IMR-90 (cell line): ENCODE measurements at regions not wholly inside any gene's neighbourhood (a gene's known extent, or its start where the extent isn't known, plus 50 kb on each side); places are given as distances from the start of the nearest gene placed in this dataset.
A peak's percentile ranks its signal among the peaks of the same experiment; 100 is the strongest.

Experiments used
- ATAC-seq: fragments of 200-7000 bp; cut with Tn5 transposase; 2 replicates; pipeline ENCODE4 v1.9.1; 2020; ENCODE audit warnings: low read depth, mild to moderate bottlenecking, moderate library complexity
- BruUV-seq: library from RNA; stranded (reverse); fragments of 400-500 nt; replicated peaks from 2 replicates; lab custom pipeline; 2021; lab: Mats Ljungman, UMichigan
- CTCF ChIA-PET: fragments of 300-600 bp; formaldehyde crosslinking; extraction: SDS; loops from one replicate; lab custom pipeline; 2021; ENCODE audit warnings: antibody characterized with exemption; lab: Yijun Ruan, JAX
- POLR2A ChIA-PET: fragments of 300-600 bp; sonication (Branson Sonifier 250); formaldehyde crosslinking; loops from one replicate; lab custom pipeline; 2022; ENCODE audit warnings: antibody characterized with exemption; ENCODE audit not compliant: unreplicated experiment; lab: Charles Lee
- DNase-seq: peaks from one replicate; pipeline ENCODE4 v3.0.0; 2013
- H2AFZ ChIP-seq: replicated peaks from 2 replicates; pipeline ENCODE3; 2013; ENCODE audit warnings: low read length, mild to moderate bottlenecking; ENCODE audit not compliant: poor library complexity
- H2AK5ac ChIP-seq: 2 replicates; pipeline ENCODE4 v1.6.1; 2013; ENCODE audit warnings: low read depth, low read length, inconsistent platforms
- H2AK9ac ChIP-seq: replicated peaks from 2 replicates; pipeline ENCODE3; 2013; ENCODE audit warnings: mild to moderate bottlenecking, low read depth, low read length, moderate library complexity; ENCODE audit not compliant: poor library complexity
- H2BK120ac ChIP-seq: 2 replicates; pipeline ENCODE4 v1.6.1; 2013; ENCODE audit warnings: low read depth, low read length, inconsistent platforms
- H2BK15ac ChIP-seq: 3 replicates; pipeline ENCODE4 v1.6.1; 2013; ENCODE audit warnings: low read depth, low read length, inconsistent platforms
- H2BK20ac ChIP-seq: 2 replicates; pipeline ENCODE4 v1.6.1; 2013; ENCODE audit warnings: low read depth, mild to moderate bottlenecking, inconsistent platforms, low read length, moderate library complexity
- H2BK5ac ChIP-seq: 2 replicates; pipeline ENCODE4 v1.6.1; 2013; ENCODE audit warnings: mild to moderate bottlenecking, low read depth, low read length, inconsistent platforms; ENCODE audit not compliant: poor library complexity, severe bottlenecking
- H3K14ac ChIP-seq: replicated peaks from 2 replicates; pipeline ENCODE4 v1.6.1; 2013; ENCODE audit warnings: low read depth, low read length, inconsistent platforms
- H3K18ac ChIP-seq: 2 replicates; pipeline ENCODE4 v1.6.1; 2013; ENCODE audit warnings: low read depth, low read length, control low read depth
- H3K23ac ChIP-seq: 2 replicates; pipeline ENCODE4 v1.6.1; 2013; ENCODE audit warnings: low read depth, low read length, inconsistent platforms
- H3K27ac ChIP-seq: 2 replicates; pipeline ENCODE4 v1.5.1; 2013; ENCODE audit warnings: mild to moderate bottlenecking, control low read depth, low read length; ENCODE audit not compliant: insufficient read depth
- H3K27me3 ChIP-seq: 2 replicates; pipeline ENCODE4 v1.6.1; 2013; ENCODE audit warnings: low read length; ENCODE audit not compliant: control insufficient read depth, insufficient read depth
- H3K36me3 ChIP-seq: 2 replicates; pipeline ENCODE4 v1.6.1; 2013; ENCODE audit warnings: low read length, mixed read lengths; ENCODE audit not compliant: control insufficient read depth, insufficient read depth
- H3K4ac ChIP-seq: 2 replicates; pipeline ENCODE4 v1.6.1; 2013; ENCODE audit warnings: low read depth, low read length, inconsistent platforms
- H3K4me1 ChIP-seq: 2 replicates; pipeline ENCODE4 v1.6.1; 2013; ENCODE audit warnings: low read length, mixed read lengths; ENCODE audit not compliant: control insufficient read depth, insufficient read depth
- H3K4me2 ChIP-seq: 2 replicates; pipeline ENCODE4 v1.6.1; 2013; ENCODE audit warnings: low read depth, mild to moderate bottlenecking, control low read depth, low read length, moderate library complexity
- H3K4me3 ChIP-seq: 2 replicates; pipeline ENCODE4 v1.5.1; 2013; ENCODE audit warnings: low read depth, mild to moderate bottlenecking, control low read depth, low read length, moderate library complexity; ENCODE audit not compliant: insufficient read depth
- H3K56ac ChIP-seq: 2 replicates; pipeline ENCODE4 v1.6.1; 2013; ENCODE audit warnings: low read length, inconsistent platforms; ENCODE audit not compliant: insufficient read depth; ENCODE audit errors: extremely low read depth
- H3K79me1 ChIP-seq, 2 experiments: 2 replicates each; pipeline ENCODE4 v1.6.1; 2013; ENCODE audit warnings: low read length in 2 of 2, inconsistent platforms in 1 of 2, low read depth in 1 of 2
- H3K9ac ChIP-seq: 2 replicates; pipeline ENCODE4 v1.6.1; 2013; ENCODE audit warnings: low read depth, low read length, control low read depth
- H3K9me1 ChIP-seq: 2 replicates; pipeline ENCODE4 v1.6.1; 2013; ENCODE audit warnings: low read length, inconsistent platforms; ENCODE audit not compliant: insufficient read depth
- H3K9me3 ChIP-seq: 2 replicates; pipeline ENCODE4 v1.6.1; 2013; ENCODE audit warnings: low read length; ENCODE audit not compliant: control insufficient read depth, insufficient read depth
- H4K20me1 ChIP-seq: 2 replicates; pipeline ENCODE4 v1.6.1; 2013; ENCODE audit warnings: low read length, inconsistent platforms; ENCODE audit not compliant: insufficient read depth
- H4K5ac ChIP-seq: 2 replicates; pipeline ENCODE4 v1.6.1; 2013; ENCODE audit warnings: mild to moderate bottlenecking, low read depth, low read length, control low read depth
- H4K8ac ChIP-seq, 2 experiments: 2 replicates each; pipeline ENCODE4 v1.6.1; 2013; ENCODE audit warnings: low read depth in 2 of 2, low read length in 2 of 2, control low read depth in 1 of 2, inconsistent platforms in 1 of 2
- H4K91ac ChIP-seq: 2 replicates; pipeline ENCODE4 v1.6.1; 2013; ENCODE audit warnings: low read depth, low read length, inconsistent platforms; ENCODE audit not compliant: insufficient read depth
- BHLHE40 ChIP-seq: fragments of 150-350 bp; IDR thresholded peaks from 2 replicates; pipeline ENCODE4 v1.6.1; 2016; ENCODE audit warnings: mild to moderate bottlenecking, low read depth, low read length
- CEBPB ChIP-seq: IDR thresholded peaks from 2 replicates; pipeline ENCODE4 v1.6.1; 2012; ENCODE audit warnings: low read depth, low read length, improper control_type of control experiment
- CHD1 ChIP-seq: IDR thresholded peaks from 2 replicates; pipeline ENCODE4 v1.6.1; 2012; ENCODE audit warnings: low read depth, low read length, improper control_type of control experiment
- CTCF ChIP-seq: conservative IDR thresholded peaks from 2 replicates; pipeline ENCODE4 v1.5.1; 2012; ENCODE audit warnings: mild to moderate bottlenecking, low read depth, low read length, improper control_type of control experiment
- ELK1 ChIP-seq: fragments of 150-350 bp; IDR thresholded peaks from 2 replicates; pipeline ENCODE4 v1.6.1; 2016; ENCODE audit warnings: low read depth, mild to moderate bottlenecking, low read length, moderate library complexity, borderline replicate concordance
- FOS ChIP-seq: fragments of 150-350 bp; IDR thresholded peaks from 2 replicates; pipeline ENCODE4 v1.6.1; 2016; ENCODE audit warnings: low read depth, low read length
- MAFK ChIP-seq: IDR thresholded peaks from 2 replicates; pipeline ENCODE4 v1.6.1; 2012; ENCODE audit warnings: low read depth, low read length, improper control_type of control experiment
- MAZ ChIP-seq: IDR thresholded peaks from 2 replicates; pipeline ENCODE4 v1.6.1; 2012; ENCODE audit warnings: low read depth, mild to moderate bottlenecking, low read length, improper control_type of control experiment, moderate library complexity, borderline replicate concordance
- MXI1 ChIP-seq: IDR thresholded peaks from 2 replicates; pipeline ENCODE4 v1.6.1; 2012; ENCODE audit warnings: low read depth, mild to moderate bottlenecking, low read length, moderate library complexity, borderline replicate concordance
- NFE2L2 ChIP-seq: fragments of 150-350 bp; IDR thresholded peaks from 2 replicates; pipeline ENCODE4 v1.6.1; 2016; ENCODE audit warnings: low read depth, mild to moderate bottlenecking, low read length
- POLR2A ChIP-seq: IDR thresholded peaks from 2 replicates; pipeline ENCODE4 v1.6.1; 2012; ENCODE audit warnings: mild to moderate bottlenecking, low read depth, low read length
- RAD21 ChIP-seq: IDR thresholded peaks from 2 replicates; pipeline ENCODE4 v1.6.1; 2012; ENCODE audit warnings: low read length, improper control_type of control experiment
- RCOR1 ChIP-seq: IDR thresholded peaks from 2 replicates; pipeline ENCODE4 v1.6.1; 2012; ENCODE audit warnings: mild to moderate bottlenecking, low read length, improper control_type of control experiment; ENCODE audit not compliant: insufficient replicate concordance
- RFX5 ChIP-seq: IDR thresholded peaks from 2 replicates; pipeline ENCODE4 v1.8.0; 2012; ENCODE audit warnings: low read depth, mild to moderate bottlenecking, low read length, moderate library complexity
- SMC3 ChIP-seq: fragments of 150-350 bp; IDR thresholded peaks from 2 replicates; pipeline ENCODE4 v1.6.1; 2016; ENCODE audit warnings: low read depth, mild to moderate bottlenecking, antibody characterized with exemption, low read length, moderate library complexity
- USF2 ChIP-seq: fragments of 150-350 bp; IDR thresholded peaks from 2 replicates; pipeline ENCODE4 v1.6.1; 2017; ENCODE audit warnings: mild to moderate bottlenecking, antibody characterized with exemption, low read length, low read depth
- WGBS, 2 experiments: methylation state at CpG; one replicate each; pipeline versions ENCODE4 v1.1.5 to v1.1.7; 2013; ENCODE audit warnings: missing lambda C conversion rate in 2 of 2; ENCODE audit not compliant: insufficient read length in 1 of 2; ENCODE audit errors: extremely low coverage in 2 of 2; 5-methylcytosine and 5-hydroxymethylcytosine counted together
- dilution Hi-C: fragments of 300-500 bp; cut with HindIII; formaldehyde crosslinking; loops from one replicate; pipeline ENCODE4 v1.14.3; 2018; ENCODE audit warnings: low sequenced_read_pairs; ENCODE audit not compliant: unreplicated experiment
- in situ Hi-C: fragments of 300-500 bp; cut with MboI; formaldehyde crosslinking; loops from 3 replicates; pipeline ENCODE4 v1.14.3; 2019; ENCODE audit warnings: low sequenced_read_pairs, inconsistent platforms, mixed read lengths
- intact Hi-C: fragments of 100-400 bp; cut with micrococcal nuclease; formaldehyde crosslinking; loops from 2 replicates; pipeline ENCODE4 v1.10.0; 2022

- Histone ChIP-seq H3K18ac (peak overlapping the region; percentile 69; the same call in 1 of the 2 replicates), H3K4me1 (no peaks in the 10 kb centered on the region), H3K9ac (no peak overlapping the region), H3K36me3 (no peaks in the 10 kb centered on the region), H4K20me1 (no peaks in the 10 kb centered on the region), H4K5ac (peak overlapping the region; percentile 54; the same call in 1 of the 2 replicates), H3K9me3 (no peaks in the 10 kb centered on the region), H2AK9ac (no peak overlapping the region), H3K27ac (no peak overlapping the region), H2BK5ac (no peak overlapping the region), H3K4me2 (no peak overlapping the region), H2AK5ac (peak overlapping the region; percentile 82; the same call in 1 of the 2 replicates), H2BK15ac (peak overlapping the region; percentile 20; the same call in 1 of the 3 replicates), H3K4me3 (no peak overlapping the region), H3K14ac (no peak overlapping the region; the same call in 1 of the 2 replicates), H3K4ac (peak overlapping the region; percentile 9; the same call in 1 of the 2 replicates), H2BK120ac (peak overlapping the region; percentile 54; the same call in 1 of the 2 replicates), H3K23ac (no peak overlapping the region), H2AFZ (no peak overlapping the region), H2BK20ac (peak overlapping the region; percentile 38), H4K8ac (no peak overlapping the region; a peak in 1 of 4 replicates), H3K56ac (no peak overlapping the region), H4K91ac (0 out of 2 replicates have a peak overlapping the region, but pooled peaks have one; percentile 46), H3K9me1 (peaks cover 7% of the 10 kb centered on the region; the same call in 1 of the 2 replicates), H3K79me1 (no peaks in the 10 kb centered on the region), H3K27me3 (no peaks in the 10 kb centered on the region)
- ChIA-PET POLR2A (no interaction called here), CTCF (interaction anchor here (0.6 kb wide), 1 partner anchor 9 kb away, joined by 3 read pairs; no protein-coding TSS in a partner anchor)
- DNase-seq (no peak), ATAC-seq (no peak)
- intact Hi-C loops (no loop called here), in situ Hi-C loops (no loop called here), dilution Hi-C loops (no loop called here)
- BruUV-seq, result no TSS peak
- no peak for TF ChIP-seq BHLHE40
- no peak for TF ChIP-seq FOS
- no peak for TF ChIP-seq MAZ
- no peak for TF ChIP-seq USF2
- no peak for TF ChIP-seq POLR2A
- no peak for TF ChIP-seq SMC3
- no peak for TF ChIP-seq CTCF
- no peak for TF ChIP-seq MXI1
- TF ChIP-seq RFX5, result no peak
- TF ChIP-seq RAD21, result no peak
- no peak for TF ChIP-seq ELK1
- TF ChIP-seq NFE2L2, result no peak
- TF ChIP-seq CEBPB, result no peak
- no peak for TF ChIP-seq RCOR1
- no peak for TF ChIP-seq MAFK
- no peak for TF ChIP-seq CHD1
- WGBS, 2 experiments, result no CpG with 5 or more reads among the region's 1 CpG
These were observed 56.2 kb upstream of the ZNF438 start for GRCh38 chr10:31087851-31088250.
